ENCODE measurements at regions not wholly inside any gene's neighbourhood (a gene's known extent, or its start where the extent isn't known, plus 50 kb on each side); places are given as distances from the start of the nearest gene placed in this dataset.
"Not testable (repeated sequence)": the region's sequence is repeated elsewhere in the genome, so short reads cannot be mapped to it uniquely, and the experiment has no call there.

GRCh38 chr3:75395580-75396315 lies 268.4 kb upstream of the FRG2C start:
- DNase-seq, result no peak

DNA sequence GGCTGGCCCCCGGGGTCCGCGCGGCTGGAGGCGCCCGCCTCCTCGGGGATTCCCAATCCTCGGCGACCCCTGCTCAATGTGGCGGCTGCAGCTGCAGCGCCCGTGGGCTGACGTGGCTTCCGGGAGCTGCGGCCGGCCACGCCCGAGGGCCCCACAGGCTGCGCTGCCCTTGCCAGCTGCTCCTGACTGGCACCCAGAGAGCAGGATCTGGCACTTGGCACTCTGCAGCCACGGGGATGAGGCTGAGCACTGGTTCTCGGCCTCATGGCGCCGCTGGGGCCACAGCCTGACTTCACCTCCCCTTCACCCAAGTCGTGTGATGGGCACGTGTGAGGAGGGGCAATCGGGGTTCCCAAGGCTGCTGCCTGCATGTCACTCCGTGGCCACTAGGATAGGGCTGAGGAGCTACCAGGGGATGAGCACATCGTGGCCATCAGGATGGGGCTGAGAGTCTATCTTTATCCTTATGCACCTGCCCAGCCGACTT lies 267.8 kb upstream of the FRG2C start:
- no peak for DNase-seq

DNA sequence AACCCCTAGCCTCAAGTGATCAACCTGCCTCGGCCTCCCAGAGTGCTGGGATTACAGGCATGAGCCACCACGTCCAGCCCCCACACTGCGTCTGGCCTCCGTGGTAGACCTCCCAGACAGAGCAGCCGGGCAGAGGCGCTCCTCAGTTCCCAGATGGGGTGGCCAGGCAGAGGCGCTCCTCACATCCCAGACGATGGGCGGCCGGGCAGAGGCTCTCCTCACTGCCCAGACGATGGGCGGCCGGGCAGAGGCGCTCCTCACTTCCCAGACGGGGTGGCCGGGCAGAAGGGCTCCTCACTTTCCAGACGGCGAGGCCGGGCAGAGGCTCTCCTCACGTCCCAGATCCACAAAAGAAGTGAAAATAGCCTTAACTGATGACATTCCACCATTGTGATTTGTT lies 266.6 kb upstream of the FRG2C start:
- not testable (repeated sequence) for DNase-seq

DNA sequence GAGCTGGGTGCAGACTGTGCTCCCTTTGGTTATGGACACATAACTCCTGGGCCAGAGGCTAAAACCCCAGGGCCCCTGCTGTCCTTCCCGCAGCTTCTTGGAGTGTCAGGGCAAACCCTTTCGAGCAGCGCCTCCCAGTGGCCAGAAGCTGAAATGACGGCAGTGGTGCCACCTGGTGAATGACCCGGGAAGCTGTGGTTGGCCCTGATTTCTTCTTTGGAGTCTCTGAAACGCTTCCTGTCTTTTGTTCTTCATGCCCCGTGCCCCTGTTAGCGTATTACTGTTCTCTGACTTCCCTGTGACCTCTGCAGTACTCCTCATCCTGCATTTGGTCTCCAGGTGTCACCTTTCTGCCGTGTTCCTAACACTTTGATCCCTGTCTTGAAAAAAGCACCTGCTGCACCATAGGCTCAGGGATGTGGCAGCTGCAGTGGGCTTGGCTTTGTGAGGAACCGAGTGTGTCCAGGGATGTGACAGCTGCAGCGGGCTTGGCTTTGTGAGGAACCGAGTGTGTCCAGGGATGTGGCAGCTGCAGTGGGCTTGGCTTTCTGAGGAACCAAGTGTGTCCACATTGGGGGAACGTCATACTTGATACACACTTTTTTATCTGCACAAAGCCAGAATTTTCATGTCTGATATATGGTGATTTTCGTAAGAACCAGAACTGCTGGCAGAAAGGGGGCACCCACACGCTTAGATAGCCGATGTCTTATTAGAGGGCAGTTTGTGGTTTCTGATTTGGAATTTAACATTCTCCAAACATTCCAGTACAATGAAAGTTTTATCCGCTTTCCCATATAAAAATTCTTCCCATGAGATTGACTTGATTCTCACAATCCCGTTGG lies 241.8 kb upstream of the FRG2C start:
- DNase-seq, result not testable (repeated sequence)

- not testable (repeated sequence) for DNase-seq
Measured at GRCh38 chr3:75425379-75425778, 238.7 kb upstream of the FRG2C start.

DNA sequence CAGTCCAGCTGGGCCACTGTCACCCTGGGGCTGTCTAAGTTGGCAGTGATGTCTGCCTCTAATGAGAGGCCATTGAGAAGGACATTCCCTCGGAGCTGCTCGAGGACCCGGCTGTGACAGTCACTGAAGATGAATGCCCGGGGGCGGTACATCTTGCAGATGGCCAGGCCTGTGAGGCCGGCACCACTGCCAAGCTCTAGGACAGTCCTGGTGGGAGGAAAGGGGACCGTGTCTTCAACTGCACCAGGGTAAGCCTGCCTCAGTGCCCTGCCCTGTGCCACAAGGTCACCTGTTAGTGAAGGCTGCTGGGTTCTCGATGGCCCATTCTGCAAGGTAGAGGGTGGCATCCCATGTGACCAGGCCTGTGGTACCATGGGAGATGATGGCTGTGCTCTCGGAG lies 236.6 kb upstream of the FRG2C start:
- DNase-seq, result not testable (repeated sequence)

DNA sequence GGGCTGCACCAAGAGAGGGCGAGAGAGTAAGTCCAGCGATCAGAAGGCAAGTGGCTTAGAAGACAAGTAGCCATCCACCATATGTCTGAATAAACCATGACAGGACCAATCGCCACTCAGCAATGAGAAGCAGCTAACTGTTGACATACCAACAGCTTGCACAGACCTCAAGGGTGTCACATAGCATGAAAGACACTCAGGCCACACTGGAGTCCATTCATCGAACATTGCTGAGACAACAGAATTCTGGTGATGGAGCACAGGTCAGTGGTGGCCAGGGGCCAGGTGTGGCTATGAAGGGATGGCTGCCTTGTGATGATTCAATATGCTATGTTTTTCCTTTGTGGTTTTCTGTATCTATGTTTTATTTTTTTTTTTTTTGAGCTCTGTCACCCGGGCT lies 236.2 kb upstream of the FRG2C start:
- not testable (repeated sequence) for DNase-seq

DNA sequence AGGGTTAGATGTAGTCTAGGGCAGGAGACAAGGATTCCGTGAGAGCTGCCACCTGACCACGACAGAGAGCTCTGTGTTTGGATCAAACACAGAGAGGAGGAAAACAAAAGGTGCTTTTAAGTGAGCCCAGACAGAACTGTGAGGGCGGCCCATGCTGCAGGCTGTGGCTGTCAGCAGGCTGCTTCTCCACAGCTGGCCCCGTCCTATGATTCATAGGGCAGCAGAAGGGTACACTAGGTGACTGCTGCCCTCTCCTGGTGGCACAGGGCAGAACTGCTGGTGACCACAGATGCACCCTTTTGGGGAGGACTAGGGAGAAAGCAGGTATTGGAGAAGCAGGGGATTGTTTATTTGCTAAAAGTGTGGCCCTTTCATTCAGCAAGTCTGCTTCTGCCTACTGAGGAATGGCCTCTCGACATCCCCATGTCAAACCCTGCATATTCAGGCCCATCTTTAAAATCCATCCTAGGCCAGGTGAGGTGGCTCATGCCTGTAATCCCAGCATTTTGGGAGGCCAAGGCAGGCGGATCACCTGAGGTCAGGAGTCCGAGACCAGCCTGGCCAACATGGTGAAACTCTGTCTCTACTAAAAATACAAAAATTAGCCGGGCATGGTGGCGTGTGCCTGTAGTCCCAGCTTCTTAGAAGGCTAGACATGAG lies 234.4 kb upstream of the FRG2C start:
- DNase-seq, result peak; percentile 6

DNA sequence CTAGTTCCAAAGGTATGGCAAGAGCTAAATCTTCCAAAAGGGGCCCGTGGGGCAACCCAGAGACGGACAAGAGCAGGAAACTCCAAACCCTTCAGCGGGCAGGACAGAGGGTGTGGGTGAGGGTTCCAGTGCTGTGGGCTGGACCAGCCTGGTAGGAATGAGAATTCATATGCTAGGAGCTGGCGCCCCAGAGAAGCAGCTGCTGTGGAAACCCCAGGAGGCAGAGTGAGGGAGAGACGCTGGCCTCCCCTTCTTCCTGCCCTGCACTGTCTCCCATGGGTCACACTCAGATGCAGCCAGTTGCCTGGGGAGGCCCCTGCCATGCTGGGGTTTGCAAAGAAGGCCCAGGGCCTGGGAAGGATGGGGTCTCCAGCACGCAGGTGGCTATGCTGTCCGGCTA lies 233.7 kb upstream of the FRG2C start:
- not testable (repeated sequence) for DNase-seq

DNA sequence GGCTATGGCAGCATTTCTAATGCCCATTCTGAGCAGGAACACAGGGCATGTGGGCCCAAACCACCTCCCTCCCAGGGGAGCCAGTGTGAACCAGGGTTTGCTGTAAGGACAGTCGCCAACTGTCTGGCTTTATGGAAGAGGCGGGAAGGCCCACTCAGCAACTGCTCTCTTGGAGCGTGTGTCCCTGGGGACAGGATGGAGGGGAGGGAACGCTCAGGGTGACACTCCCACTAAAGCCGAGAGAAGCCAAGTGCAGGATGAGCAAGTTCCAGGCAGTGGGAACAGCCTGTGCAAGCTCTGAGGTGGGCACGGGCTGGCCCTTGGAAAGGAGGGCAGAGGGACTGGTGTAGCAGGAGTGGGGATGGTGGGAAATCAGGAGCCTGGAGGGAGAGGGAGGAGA lies 233.0 kb upstream of the FRG2C start:
- DNase-seq, result not testable (repeated sequence)

DNA sequence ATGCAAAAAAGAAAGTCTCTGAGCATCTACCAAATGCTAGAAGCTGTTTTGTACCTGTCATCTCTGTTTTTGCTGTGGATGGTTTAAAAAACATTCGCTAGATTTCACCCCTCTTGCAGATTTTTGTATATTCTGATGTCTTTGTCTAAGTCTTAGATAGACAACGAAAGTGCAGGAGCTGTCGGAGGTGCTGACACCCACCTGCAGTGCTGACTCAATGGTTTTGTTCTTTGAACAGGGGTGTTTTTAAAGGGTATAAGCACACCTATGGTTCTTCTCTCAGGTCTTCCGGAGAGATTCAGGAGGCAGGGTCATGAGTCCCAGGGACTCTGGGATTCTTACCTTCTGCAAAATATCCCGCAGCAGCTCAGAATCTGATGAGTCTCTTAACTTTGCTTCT lies 231.7 kb upstream of the FRG2C start:
- DNase-seq, result not testable (repeated sequence)

GRCh38 chr3:75432885-75433284 lies 231.2 kb upstream of the FRG2C start:
- not testable (repeated sequence) for DNase-seq

- not testable (repeated sequence) for DNase-seq
Measured at GRCh38 chr3:75433295-75433694, 230.8 kb upstream of the FRG2C start.

- DNase-seq, result not testable (repeated sequence)
Measured at GRCh38 chr3:75434276-75434912, 229.7 kb upstream of the FRG2C start.

GRCh38 chr3:75434913-75435793 lies 229.0 kb upstream of the FRG2C start:
- peak; percentile 95 for DNase-seq

GRCh38 chr3:75435794-75436400 lies 228.2 kb upstream of the FRG2C start:
- not testable (repeated sequence) for DNase-seq

DNA sequence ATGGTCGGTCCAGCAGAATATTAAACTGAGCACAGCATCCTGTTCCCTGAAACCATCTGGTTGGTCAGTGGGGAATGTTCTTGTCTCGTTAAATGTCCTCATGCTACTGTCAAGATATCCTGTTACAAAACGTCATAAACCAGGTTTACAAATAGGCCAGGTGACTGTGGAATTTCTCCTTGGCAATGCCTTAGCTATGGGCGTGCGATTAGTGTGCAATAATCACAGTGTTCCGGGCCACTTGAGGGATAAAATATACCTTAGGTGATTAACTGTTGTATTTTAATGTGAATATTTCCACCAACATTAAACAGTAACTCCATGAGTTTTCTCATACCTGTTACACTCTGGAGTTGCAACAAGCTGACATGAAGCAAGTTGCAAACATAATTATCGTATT lies 223.1 kb upstream of the FRG2C start:
- DNase-seq, result not testable (repeated sequence)

- not testable (repeated sequence) for DNase-seq
Measured at GRCh38 chr3:75444634-75445033, 219.5 kb upstream of the FRG2C start.

DNA sequence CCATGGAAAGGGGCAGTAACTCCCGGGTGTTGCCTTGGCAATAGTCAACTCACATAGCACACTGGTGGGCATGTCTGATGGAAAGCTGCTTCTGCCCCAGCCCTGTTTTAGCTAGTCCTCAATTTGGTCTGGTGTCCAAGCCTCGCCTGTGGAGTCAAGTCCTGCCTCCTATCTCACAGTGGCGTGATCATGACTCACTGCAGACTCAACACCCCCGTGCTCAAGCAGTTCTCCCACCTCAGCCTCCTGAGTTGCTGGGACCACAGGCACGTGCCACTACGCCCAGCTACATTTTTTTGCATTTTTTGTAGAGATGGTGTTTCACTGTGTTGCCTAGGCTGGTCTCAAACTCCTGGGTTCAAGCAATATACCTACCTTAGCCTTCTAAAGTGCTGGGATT lies 218.9 kb upstream of the FRG2C start:
- DNase-seq, result not testable (repeated sequence)

DNA sequence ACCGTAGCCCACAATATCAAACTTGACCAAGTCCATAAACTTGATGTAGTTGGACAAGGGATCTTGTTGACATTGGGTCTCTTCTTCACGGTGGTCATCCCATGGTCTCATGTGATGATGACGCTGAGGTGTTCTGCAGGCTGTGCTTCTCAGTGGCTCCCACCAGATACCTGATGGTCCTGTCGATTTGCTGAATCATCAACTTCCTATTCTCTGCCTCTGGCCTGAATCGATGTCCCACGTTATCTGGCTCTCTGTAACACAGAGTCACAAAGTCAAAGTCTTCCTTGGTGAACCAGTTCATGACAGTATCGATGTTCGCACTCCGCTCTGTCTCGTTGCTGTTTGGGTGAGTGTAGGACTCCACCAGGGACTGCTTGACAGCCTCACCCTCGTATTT lies 217.2 kb upstream of the FRG2C start:
- not testable (repeated sequence) for DNase-seq

- DNase-seq, result peak; percentile 87
Measured at GRCh38 chr3:75453328-75453727, 210.8 kb upstream of the FRG2C start.
